Sigmoid colon (tissue), 3 donors: ENCODE measurements at regions not wholly inside any gene's neighbourhood (a gene's known extent, or its start where the extent isn't known, plus 50 kb on each side); places are given as distances from the start of the nearest gene placed in this dataset.

ENCODE experiments used
- POLR2A ChIP-seq, 2 donors: fragments of 450-650 bp; IDR thresholded peaks; one replicate each; pipeline ENCODE4 v1.6.1; 2016; ENCODE audit warnings: antibody characterized with exemption in 2 of 2, mild to moderate bottlenecking in 2 of 2, moderate library complexity in 2 of 2
- TF ChIP-seq, protein P1 (sequence below), 4 experiments: fragments of 450-650 bp in 3 of 4; fragments of 200-600 bp in 1 of 4; IDR thresholded peaks; one replicate each; pipeline ENCODE4 v1.5.1; 2016 to 2019; ENCODE audit warnings: antibody characterized with exemption in 4 of 4, mild to moderate bottlenecking in 3 of 4, moderate library complexity in 2 of 4

DNA sequence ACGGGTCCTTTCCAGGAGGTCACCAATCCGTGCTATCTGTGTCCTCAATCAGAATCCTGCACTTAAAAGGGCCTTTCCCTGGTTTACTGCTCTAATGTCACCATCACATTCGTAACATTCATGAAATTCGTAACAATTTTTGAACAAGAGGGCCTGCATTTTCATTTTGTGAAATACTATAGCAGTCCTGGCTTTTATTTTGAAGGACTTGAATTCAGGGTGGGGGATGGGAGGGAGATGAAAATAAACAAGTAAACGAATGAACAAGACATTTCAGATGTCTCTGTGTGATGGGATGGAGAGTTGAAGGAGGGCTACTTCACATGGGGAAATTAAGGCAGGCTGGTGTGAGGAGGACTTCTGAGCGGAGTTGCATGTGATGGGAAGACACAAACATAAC is 281.0 kb downstream of the TSHZ3 start:
- TF ChIP-seq, protein P1, sequence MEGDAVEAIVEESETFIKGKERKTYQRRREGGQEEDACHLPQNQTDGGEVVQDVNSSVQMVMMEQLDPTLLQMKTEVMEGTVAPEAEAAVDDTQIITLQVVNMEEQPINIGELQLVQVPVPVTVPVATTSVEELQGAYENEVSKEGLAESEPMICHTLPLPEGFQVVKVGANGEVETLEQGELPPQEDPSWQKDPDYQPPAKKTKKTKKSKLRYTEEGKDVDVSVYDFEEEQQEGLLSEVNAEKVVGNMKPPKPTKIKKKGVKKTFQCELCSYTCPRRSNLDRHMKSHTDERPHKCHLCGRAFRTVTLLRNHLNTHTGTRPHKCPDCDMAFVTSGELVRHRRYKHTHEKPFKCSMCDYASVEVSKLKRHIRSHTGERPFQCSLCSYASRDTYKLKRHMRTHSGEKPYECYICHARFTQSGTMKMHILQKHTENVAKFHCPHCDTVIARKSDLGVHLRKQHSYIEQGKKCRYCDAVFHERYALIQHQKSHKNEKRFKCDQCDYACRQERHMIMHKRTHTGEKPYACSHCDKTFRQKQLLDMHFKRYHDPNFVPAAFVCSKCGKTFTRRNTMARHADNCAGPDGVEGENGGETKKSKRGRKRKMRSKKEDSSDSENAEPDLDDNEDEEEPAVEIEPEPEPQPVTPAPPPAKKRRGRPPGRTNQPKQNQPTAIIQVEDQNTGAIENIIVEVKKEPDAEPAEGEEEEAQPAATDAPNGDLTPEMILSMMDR (IDR thresholded peaks at IDR 0.05): no peak
- TF ChIP-seq POLR2A (IDR thresholded peaks at IDR 0.05): no peak
